Frontal cortex (tissue), 3 donors: ENCODE measurements at regions not wholly inside any gene's neighbourhood (a gene's known extent, or its start where the extent isn't known, plus 50 kb on each side); places are given as distances from the start of the nearest gene placed in this dataset.
A peak's percentile ranks its signal among the peaks of the same experiment; 100 is the strongest.
"Not testable (repeated sequence)": the region's sequence is repeated elsewhere in the genome, so short reads cannot be mapped to it uniquely, and the experiment has no call there.

Experiments
- DNase-seq, 2 donors: peaks; one replicate each; pipeline ENCODE4 v3.0.0; 2012; ENCODE audit warnings: low spot score in 2 of 2
- FAIRE-seq: peaks from 2 replicates; lab custom pipeline; 2012; peaks lifted over from hg19 to GRCh38; lab: Jason Lieb, UNC
- donor health status: control.
- donor health status: control.
- donor health status: control.

DNA sequence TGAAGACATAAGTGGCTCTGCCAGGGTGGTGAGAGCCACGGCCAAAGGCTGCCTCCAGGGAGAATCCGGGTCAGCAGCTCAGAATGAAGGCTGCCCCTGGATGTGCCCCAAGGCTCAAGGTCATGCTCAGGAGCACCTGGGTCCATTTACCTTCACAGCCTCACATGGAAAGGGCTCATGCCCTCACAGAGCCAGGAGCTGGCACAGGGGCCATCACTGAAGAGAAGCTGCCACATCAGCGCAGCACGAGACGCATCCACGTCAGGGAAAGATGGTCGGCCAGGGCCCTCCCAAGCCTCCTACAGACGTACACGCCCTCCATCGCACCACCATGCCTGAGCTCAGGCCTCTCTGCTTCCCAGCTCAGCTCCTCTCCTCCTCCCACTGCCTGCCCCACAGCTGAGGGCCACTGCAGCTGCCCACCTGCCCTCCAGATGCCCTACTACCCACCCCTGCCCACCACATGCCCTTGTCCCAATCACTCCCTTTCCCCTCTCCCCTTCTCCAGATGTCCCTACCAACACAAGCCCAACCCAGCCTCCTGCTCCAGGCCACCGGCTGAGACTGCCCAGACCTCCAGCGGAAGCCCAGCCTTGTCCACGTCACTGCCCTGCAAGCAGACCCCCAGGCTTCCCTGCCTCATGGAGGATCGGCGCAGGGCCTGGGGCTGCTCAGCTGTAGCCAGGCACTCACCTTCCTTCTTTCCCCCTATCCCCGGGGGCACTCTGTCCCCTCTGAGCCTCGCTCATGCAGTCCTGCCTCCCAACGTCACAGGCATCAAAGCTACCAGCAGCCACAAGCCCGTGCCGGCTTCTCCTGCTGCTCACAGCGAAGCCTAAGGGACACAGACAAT lies 144.1 kb downstream of the SHANK2 start:
- no peak for FAIRE-seq
- DNase-seq: no peak

DNA sequence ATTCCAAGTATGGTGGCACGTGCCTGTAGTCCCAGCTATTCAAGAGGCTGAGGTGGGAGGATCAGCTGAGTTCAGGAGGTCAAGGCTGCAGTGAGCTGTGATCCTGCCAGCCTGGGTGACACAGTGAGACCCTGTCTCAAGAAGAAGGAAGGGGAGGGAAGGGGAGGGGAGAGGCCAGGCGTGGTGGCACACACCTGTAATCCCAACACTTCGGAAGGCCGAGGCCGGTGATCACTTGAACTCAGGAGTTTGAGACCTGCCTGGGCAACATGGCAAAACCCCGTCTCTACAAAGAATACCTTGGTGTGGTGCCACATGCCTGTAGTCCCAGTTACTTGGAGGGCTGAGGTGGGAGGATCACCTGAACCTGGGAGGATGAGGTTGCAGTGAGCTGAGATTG lies 145.7 kb downstream of the SHANK2 start:
- no peak for FAIRE-seq
- DNase-seq: no peak

DNA sequence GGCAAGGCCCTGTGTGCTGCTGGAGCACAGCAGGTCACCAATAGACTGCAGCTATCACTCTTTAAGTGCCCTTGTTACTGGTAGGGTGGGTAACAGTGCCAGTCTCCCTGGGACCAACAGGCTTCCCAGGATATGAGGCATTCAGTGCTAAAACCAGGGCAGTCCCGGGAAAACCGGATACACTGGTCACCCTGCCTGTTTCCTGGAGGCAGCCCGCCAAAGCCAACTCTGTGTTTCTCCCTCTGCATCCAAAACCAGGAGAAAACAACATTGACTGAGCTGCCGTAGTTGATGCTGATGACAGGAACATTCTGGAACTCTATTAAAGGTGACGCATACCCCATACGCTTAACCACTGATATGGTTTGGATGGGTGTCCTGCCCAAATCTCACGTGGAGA lies 149.1 kb downstream of the SHANK2 start:
- no peak for FAIRE-seq
- no peak for DNase-seq

- FAIRE-seq: no peak
- no peak for DNase-seq
Measured at GRCh38 chr11:71102251-71102995, 150.0 kb downstream of the SHANK2 start.

GRCh38 chr11:71101606-71102005 lies 150.8 kb downstream of the SHANK2 start:
- no peak for FAIRE-seq
- no peak for DNase-seq

DNA sequence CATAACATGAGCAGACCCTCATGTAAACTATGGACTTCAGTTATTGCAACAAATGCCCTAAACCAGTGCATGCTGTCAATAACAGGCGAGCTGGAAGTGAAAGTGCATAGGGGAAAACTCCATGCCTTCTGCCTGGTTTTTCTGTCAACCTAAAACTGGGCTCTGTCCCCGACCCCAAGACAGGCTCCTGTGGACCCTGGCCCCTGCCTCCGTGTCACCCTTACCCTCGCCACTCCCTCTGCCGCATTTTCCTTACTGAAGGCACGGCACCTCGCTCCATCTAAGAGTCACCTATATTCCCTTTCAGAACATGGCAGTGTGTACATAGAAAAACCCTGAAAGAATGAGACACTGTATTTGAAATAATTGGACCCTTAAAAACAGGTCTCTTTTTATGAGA lies 151.3 kb downstream of the SHANK2 start:
- FAIRE-seq (no peak), DNase-seq (no peak)

GRCh38 chr11:71098776-71099175 lies 153.6 kb downstream of the SHANK2 start:
- FAIRE-seq (no peak), DNase-seq (no peak)

GRCh38 chr11:71097506-71098240 lies 154.7 kb downstream of the SHANK2 start:
- DNase-seq (no peak), FAIRE-seq (no peak)

- DNase-seq: no peak
- no peak for FAIRE-seq
Measured at GRCh38 chr11:71096751-71097388, 155.5 kb downstream of the SHANK2 start.

GRCh38 chr11:71095294-71095850 lies 157.0 kb downstream of the SHANK2 start:
- DNase-seq: no peak
- FAIRE-seq: no peak

- FAIRE-seq: no peak
- no peak for DNase-seq
Measured at GRCh38 chr11:71094296-71095077, 157.9 kb downstream of the SHANK2 start.

DNA sequence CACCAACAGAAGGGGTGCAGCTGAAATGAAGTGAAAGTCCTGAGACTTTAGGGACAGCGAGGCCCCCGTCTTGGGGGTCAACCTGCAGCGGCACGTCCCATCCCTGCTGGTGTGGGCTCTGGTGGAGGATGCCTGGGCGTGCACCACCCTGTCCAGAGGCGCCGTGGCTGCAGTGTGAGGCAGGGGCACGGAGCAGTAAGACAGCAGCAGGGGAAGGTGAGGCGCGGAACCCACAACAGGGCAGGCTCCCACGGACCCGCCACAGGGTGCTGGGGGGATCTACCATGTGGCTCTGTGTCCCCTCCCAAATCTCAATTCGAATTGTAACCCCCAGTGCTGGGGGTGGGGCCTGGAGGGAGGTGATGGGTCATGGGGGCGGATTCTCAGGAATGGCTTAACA lies 158.6 kb downstream of the SHANK2 start:
- FAIRE-seq: no peak

GRCh38 chr11:71091506-71092265 lies 160.7 kb downstream of the SHANK2 start:
- DNase-seq (no peak), FAIRE-seq (no peak)

More for the DNA sequence above, 158.6 kb downstream of the SHANK2 start:
- no peak for DNase-seq

GRCh38 chr11:71089571-71089970 lies 162.8 kb downstream of the SHANK2 start:
- DNase-seq: no peak
- no peak for FAIRE-seq

DNA sequence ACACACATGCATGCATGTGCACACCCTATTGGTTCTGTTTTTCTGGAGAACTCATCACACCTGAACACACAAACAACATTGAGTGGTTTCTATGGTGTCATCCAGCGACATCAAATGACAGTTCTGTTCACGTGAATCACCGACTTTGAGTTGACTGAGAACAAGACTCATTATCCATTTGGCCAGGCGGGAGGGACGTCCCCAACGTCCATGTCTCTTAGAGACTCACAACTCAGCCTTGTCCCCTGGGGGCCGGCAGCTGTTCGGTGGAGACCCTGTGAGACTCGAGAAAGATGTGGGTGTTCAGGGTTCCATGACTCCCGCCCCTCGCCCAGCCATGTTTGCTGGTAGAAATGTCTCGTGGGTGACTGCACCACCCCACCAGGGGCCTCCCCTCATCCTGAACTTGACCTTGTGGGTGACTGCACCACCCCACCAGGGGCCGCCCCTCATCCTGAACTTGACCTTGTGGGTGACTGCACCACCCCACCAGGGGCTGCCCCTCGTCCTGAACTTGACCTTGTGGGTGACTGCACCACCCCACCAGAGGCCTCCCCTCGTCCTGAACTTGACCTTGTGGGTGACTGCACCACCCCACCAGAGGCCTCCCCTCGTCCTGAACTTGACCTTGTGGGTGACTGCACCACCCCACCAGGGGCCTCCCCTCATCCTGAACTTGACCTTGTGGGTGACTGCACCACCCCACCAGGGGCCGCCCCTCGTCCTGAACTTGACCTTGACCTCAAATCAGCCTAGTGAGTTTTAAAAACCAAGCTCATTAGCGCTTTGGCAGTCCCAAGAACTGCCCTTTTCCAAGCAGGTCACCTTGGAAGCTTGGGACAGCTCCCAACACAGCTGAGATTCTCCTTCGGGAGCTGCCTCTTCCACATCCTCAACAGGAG lies 163.8 kb downstream of the SHANK2 start:
- not testable (repeated sequence) for DNase-seq, FAIRE-seq

GRCh38 chr11:71086687-71087258 lies 165.6 kb downstream of the SHANK2 start:
- no peak for FAIRE-seq

More at GRCh38 chr11:71086687-71087258, 165.6 kb downstream of the SHANK2 start:
- peak in 1 of 2 donors; percentile 44 for DNase-seq
